MM.1S (cell line): ENCODE measurements at regions not wholly inside any gene's neighbourhood (a gene's known extent, or its start where the extent isn't known, plus 50 kb on each side); places are given as distances from the start of the nearest gene placed in this dataset.

ENCODE experiments used
- DNase-seq: peaks from one replicate; pipeline ENCODE4 v3.0.0-alpha.2; 2015
- H2AFZ ChIP-seq: fragments of 300-600 bp; sonication (generic); 2 replicates; pipeline ENCODE4 v1.6.0; 2016; ENCODE audit warnings: antibody characterized with exemption, low read length
- H3F3A ChIP-seq: fragments of 300-600 bp; sonication (generic); 2 replicates; pipeline ENCODE4 v1.6.1; 2016; ENCODE audit warnings: mild to moderate bottlenecking, antibody characterized with exemption, low read length, moderate library complexity, mixed read lengths; ENCODE audit not compliant: insufficient read depth
- H3K27ac ChIP-seq: fragments of 300-600 bp; sonication (generic); 2 replicates; pipeline ENCODE4 v1.5.1; 2016; ENCODE audit warnings: mild to moderate bottlenecking, low read length
- H3K27me3 ChIP-seq: fragments of 300-600 bp; sonication (generic); replicated peaks from 2 replicates; pipeline ENCODE4 v1.6.0; 2016; ENCODE audit warnings: low read length; ENCODE audit not compliant: insufficient read depth
- H3K36me3 ChIP-seq: fragments of 300-600 bp; sonication (generic); replicated peaks from 2 replicates; pipeline ENCODE4 v1.6.1; 2016; ENCODE audit warnings: mild to moderate bottlenecking, low read length, mixed read lengths; ENCODE audit not compliant: insufficient read depth
- H3K4me1 ChIP-seq: fragments of 300-600 bp; sonication (generic); 2 replicates; pipeline ENCODE4 v1.6.1; 2016; ENCODE audit warnings: low read length, mixed read lengths
- H3K4me2 ChIP-seq: fragments of 300-600 bp; sonication (generic); 2 replicates; pipeline ENCODE4 v1.6.0; 2016; ENCODE audit warnings: low read depth, low read length
- H3K4me3 ChIP-seq: fragments of 300-600 bp; sonication (generic); 2 replicates; pipeline ENCODE4 v1.5.1; 2016; ENCODE audit warnings: low read length, mixed read lengths
- H3K79me2 ChIP-seq: fragments of 300-600 bp; sonication (generic); 2 replicates; pipeline ENCODE4 v1.6.1; 2016; ENCODE audit warnings: mixed run types, low read length, mixed read lengths
- H3K9ac ChIP-seq: fragments of 300-600 bp; sonication (generic); 2 replicates; pipeline ENCODE4 v1.6.1; 2016; ENCODE audit warnings: low read length, mixed read lengths
- H3K9me2 ChIP-seq: fragments of 300-600 bp; sonication (generic); replicated peaks from 2 replicates; pipeline ENCODE4 v1.6.1; 2016; ENCODE audit warnings: mild to moderate bottlenecking, low read length, mixed read lengths; ENCODE audit not compliant: insufficient read depth
- H3K9me3 ChIP-seq: fragments of 300-600 bp; sonication (generic); replicated peaks from 2 replicates; pipeline ENCODE4 v1.6.1; 2016; ENCODE audit warnings: mild to moderate bottlenecking, low read length, mixed read lengths; ENCODE audit not compliant: insufficient read depth
- H4K20me1 ChIP-seq: fragments of 300-600 bp; sonication (generic); 2 replicates; pipeline ENCODE4 v1.6.1; 2016; ENCODE audit warnings: mild to moderate bottlenecking, low read length, moderate library complexity, mixed read lengths; ENCODE audit not compliant: insufficient read depth
- EZH2 ChIP-seq: fragments of 300-600 bp; sonication (generic); optimal IDR thresholded peaks from 2 replicates; pipeline ENCODE3; 2017; ENCODE audit warnings: low read depth, mild to moderate bottlenecking, antibody characterized with exemption, low read length, mixed read lengths
- EZH2phosphoT487 ChIP-seq: fragments of 300-600 bp; sonication (generic); IDR thresholded peaks from 2 replicates; pipeline ENCODE4 v1.6.1; 2018; ENCODE audit warnings: antibody characterized with exemption, low read length
- TF ChIP-seq, protein P1 (sequence below): fragments of 300-600 bp; sonication (generic); IDR thresholded peaks from 2 replicates; pipeline ENCODE4 v1.5.1; 2016; ENCODE audit warnings: antibody characterized with exemption, low read length, mixed read lengths

DNA sequence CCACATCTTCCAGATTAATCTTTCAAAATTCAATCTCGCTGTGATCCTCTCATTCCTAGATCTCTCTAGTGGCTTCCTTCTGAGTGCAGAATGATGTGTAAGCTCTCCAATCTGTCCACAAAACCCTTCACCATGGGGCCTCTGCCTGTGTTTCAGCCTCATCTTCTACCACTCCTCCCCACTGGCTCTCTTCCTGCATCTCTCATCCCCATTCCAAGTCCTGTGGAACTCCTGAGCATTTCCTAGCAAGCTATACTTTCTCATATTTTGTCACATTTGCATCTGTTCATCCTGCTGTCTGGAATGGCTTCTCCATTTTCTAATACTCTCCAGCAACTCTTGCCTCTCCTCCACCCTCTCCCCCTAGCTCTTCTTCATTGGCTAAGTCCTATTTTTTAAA is 242.0 kb upstream of the DAAM1 start:
- DNase-seq, result no peak
- no peaks in the 10 kb centered on the region for H3K9me3 ChIP-seq
- H3K27ac ChIP-seq, result no peak overlapping the region
- no peak overlapping the region for H2AFZ ChIP-seq
- no peaks in the 10 kb centered on the region for H3K4me1 ChIP-seq
- H3F3A ChIP-seq, result no peaks in the 10 kb centered on the region
- H3K4me3 ChIP-seq, result no peak overlapping the region
- no peaks in the 10 kb centered on the region for H3K79me2 ChIP-seq
- H3K4me2 ChIP-seq, result no peak overlapping the region
- no peaks in the 10 kb centered on the region for H3K36me3 ChIP-seq
- no peaks in the 10 kb centered on the region for H3K27me3 ChIP-seq
- H4K20me1 ChIP-seq, result no peaks in the 10 kb centered on the region
- TF ChIP-seq, protein P1, sequence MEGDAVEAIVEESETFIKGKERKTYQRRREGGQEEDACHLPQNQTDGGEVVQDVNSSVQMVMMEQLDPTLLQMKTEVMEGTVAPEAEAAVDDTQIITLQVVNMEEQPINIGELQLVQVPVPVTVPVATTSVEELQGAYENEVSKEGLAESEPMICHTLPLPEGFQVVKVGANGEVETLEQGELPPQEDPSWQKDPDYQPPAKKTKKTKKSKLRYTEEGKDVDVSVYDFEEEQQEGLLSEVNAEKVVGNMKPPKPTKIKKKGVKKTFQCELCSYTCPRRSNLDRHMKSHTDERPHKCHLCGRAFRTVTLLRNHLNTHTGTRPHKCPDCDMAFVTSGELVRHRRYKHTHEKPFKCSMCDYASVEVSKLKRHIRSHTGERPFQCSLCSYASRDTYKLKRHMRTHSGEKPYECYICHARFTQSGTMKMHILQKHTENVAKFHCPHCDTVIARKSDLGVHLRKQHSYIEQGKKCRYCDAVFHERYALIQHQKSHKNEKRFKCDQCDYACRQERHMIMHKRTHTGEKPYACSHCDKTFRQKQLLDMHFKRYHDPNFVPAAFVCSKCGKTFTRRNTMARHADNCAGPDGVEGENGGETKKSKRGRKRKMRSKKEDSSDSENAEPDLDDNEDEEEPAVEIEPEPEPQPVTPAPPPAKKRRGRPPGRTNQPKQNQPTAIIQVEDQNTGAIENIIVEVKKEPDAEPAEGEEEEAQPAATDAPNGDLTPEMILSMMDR, result no peak
- H3K9ac ChIP-seq, result no peak overlapping the region
- no peaks in the 10 kb centered on the region for H3K9me2 ChIP-seq

DNA sequence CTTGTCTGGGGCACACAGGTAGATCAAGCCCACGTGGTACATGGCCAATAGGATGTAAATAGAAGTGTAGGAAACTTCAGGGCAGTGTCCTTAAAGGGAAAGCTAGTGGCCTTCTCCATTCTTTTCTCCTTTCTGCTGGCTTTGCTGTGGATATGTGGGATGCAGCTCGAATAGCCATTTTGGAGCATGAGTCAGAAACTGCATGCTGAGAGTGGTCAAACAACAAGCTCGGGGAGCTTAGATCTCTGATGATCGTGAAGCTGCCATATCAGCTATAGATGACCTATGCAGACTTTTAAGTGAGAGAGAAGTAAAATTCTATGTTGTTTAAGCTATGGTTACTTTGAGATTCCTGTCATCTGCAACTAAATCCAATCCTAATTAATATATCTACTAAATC is 241.3 kb upstream of the DAAM1 start:
- Histone ChIP-seq H4K20me1 (no peaks in the 10 kb centered on the region), H3K27ac (no peak overlapping the region), H3K27me3 (no peaks in the 10 kb centered on the region), H3K36me3 (no peaks in the 10 kb centered on the region), H3K4me2 (no peak overlapping the region), H3K9me2 (no peaks in the 10 kb centered on the region), H3K9me3 (no peaks in the 10 kb centered on the region), H3K4me3 (no peak overlapping the region), H2AFZ (no peak overlapping the region), H3F3A (no peaks in the 10 kb centered on the region), H3K4me1 (no peaks in the 10 kb centered on the region), H3K79me2 (no peaks in the 10 kb centered on the region), H3K9ac (no peak overlapping the region)
- DNase-seq, result no peak
- TF ChIP-seq, protein P1, result no peak

DNA sequence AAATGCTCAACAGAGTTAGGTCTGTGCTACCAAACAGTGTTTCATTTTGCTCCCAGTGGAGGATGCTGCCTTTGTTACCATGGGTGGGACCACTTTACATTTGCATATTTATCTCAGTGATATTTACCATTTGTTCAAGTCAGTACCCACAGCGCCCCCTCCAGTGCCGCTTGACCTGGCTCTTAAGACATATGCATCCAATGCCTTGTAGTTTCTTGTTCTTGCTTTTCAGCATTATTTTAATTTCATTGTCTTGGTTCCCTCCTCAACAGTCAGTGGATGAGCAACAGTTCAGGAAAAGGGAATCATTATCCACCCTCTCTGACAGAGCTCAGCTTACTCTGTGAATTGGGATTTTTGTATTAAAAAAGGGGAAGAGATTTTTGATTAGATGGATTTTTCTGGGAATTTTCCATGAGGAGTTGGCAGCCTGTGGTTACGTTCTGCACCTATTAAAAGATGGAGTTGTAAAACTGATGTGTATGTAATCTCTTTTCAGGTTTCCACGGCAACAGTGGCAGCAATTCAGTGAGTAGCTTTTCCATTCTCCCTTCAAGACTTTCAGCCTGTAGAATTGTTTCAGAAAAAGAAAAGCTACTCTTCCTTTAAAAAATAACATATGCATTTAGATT is 240.5 kb upstream of the DAAM1 start:
- H3K9me3 ChIP-seq, result no peaks in the 10 kb centered on the region
- no peaks in the 10 kb centered on the region for H3F3A ChIP-seq
- H3K36me3 ChIP-seq, result no peaks in the 10 kb centered on the region
- DNase-seq, result no peak
- H3K9me2 ChIP-seq, result no peaks in the 10 kb centered on the region
- H3K27me3 ChIP-seq, result no peaks in the 10 kb centered on the region
- no peak overlapping the region for H2AFZ ChIP-seq
- no peak overlapping the region for H3K27ac ChIP-seq
- H3K4me2 ChIP-seq, result no peak overlapping the region
- TF ChIP-seq, protein P1, result no peak
- TF ChIP-seq EZH2phosphoT487 (no peak), EZH2 (no peak)
- no peaks in the 10 kb centered on the region for H3K4me1 ChIP-seq
- H3K79me2 ChIP-seq, result no peaks in the 10 kb centered on the region
- H4K20me1 ChIP-seq, result no peaks in the 10 kb centered on the region
- no peak overlapping the region for H3K9ac ChIP-seq
- no peak overlapping the region for H3K4me3 ChIP-seq
